Lower lobe of right lung (tissue), 2 donors: ENCODE measurements at regions not wholly inside any gene's neighbourhood (a gene's known extent, or its start where the extent isn't known, plus 50 kb on each side); places are given as distances from the start of the nearest gene placed in this dataset.

Experiments
- ATAC-seq, 2 donors: fragments of 200-7000 bp; cut with Tn5 transposase; one replicate each; pipeline ENCODE4 v1.9.1; 2020 to 2022; ENCODE audit warnings: mild to moderate bottlenecking in 2 of 2, moderate library complexity in 2 of 2
- DNase-seq: peaks from one replicate; pipeline ENCODE4 v3.0.0-alpha.2; 2020
- H3K27ac ChIP-seq: fragments of 200-600 bp; one replicate; pipeline ENCODE4 v1.8.0; 2022
- H3K27me3 ChIP-seq: fragments of 200-600 bp; one replicate; pipeline ENCODE4 v1.8.0; 2022; ENCODE audit warnings: low read depth
- H3K36me3 ChIP-seq: fragments of 200-600 bp; one replicate; pipeline ENCODE4 v1.8.0; 2022; ENCODE audit warnings: mild to moderate bottlenecking
- H3K4me1 ChIP-seq: fragments of 200-600 bp; one replicate; pipeline ENCODE4 v1.8.0; 2022
- H3K4me3 ChIP-seq: fragments of 200-600 bp; one replicate; pipeline ENCODE4 v1.8.0; 2022; ENCODE audit warnings: mild to moderate bottlenecking
- H3K9me3 ChIP-seq: fragments of 200-600 bp; one replicate; pipeline ENCODE4 v1.8.0; 2022
- CTCF ChIP-seq: fragments of 200-600 bp; IDR thresholded peaks from one replicate; pipeline ENCODE4 v1.8.0; 2022; ENCODE audit warnings: antibody characterized with exemption, mild to moderate bottlenecking
- intact Hi-C: fragments of 100-400 bp; cut with DNase I; formaldehyde crosslinking; loops from one replicate; pipeline ENCODE4 v1.11.0; 2022
- donor health status: DM: no; HTN: yes; CAD: no; lungs with severe emphysema.

GRCh38 chr5:63687854-63688516 lies 274.3 kb downstream of the HTR1A start:
- H3K27me3 ChIP-seq, result no peaks in the 10 kb centered on the region
- H3K4me3 ChIP-seq, result no peak overlapping the region
- TF ChIP-seq CTCF, result no peak
- no peaks in the 10 kb centered on the region for H3K36me3 ChIP-seq
- H3K9me3 ChIP-seq, result no peaks in the 10 kb centered on the region
- DNase-seq, result no peak
- no peaks in the 10 kb centered on the region for H3K4me1 ChIP-seq
- intact Hi-C loops, result no loop called here
- no peak for ATAC-seq
- no peak overlapping the region for H3K27ac ChIP-seq

- DNase-seq (no peak), ATAC-seq (no peak)
- no peaks in the 10 kb centered on the region for H3K36me3 ChIP-seq
- no peak overlapping the region for H3K4me3 ChIP-seq
- H3K27me3 ChIP-seq, result no peaks in the 10 kb centered on the region
- no peak for TF ChIP-seq CTCF
- H3K4me1 ChIP-seq, result no peaks in the 10 kb centered on the region
- no peak overlapping the region for H3K27ac ChIP-seq
- intact Hi-C loops, result no loop called here
- H3K9me3 ChIP-seq, result no peaks in the 10 kb centered on the region
These were observed 275.3 kb downstream of the HTR1A start for GRCh38 chr5:63686938-63687337.

- ATAC-seq, result no peak
- intact Hi-C loops, result no loop called here
- Histone ChIP-seq H3K4me3 (no peak overlapping the region), H3K4me1 (no peaks in the 10 kb centered on the region), H3K27ac (no peak overlapping the region), H3K27me3 (no peaks in the 10 kb centered on the region), H3K36me3 (no peaks in the 10 kb centered on the region), H3K9me3 (no peaks in the 10 kb centered on the region)
- TF ChIP-seq CTCF, result no peak
- no peak for DNase-seq
These were observed 276.1 kb downstream of the HTR1A start for GRCh38 chr5:63686181-63686580.

- Histone ChIP-seq H3K27me3 (no peaks in the 10 kb centered on the region), H3K4me3 (no peak overlapping the region), H3K36me3 (no peaks in the 10 kb centered on the region), H3K9me3 (no peaks in the 10 kb centered on the region), H3K27ac (no peak overlapping the region), H3K4me1 (no peaks in the 10 kb centered on the region)
- TF ChIP-seq CTCF, result no peak
- ATAC-seq, result no peak
- DNase-seq, result no peak
- intact Hi-C loops, result no loop called here
These were observed 276.8 kb downstream of the HTR1A start for GRCh38 chr5:63685454-63685853.

GRCh38 chr5:63674881-63675280 lies 287.4 kb downstream of the HTR1A start:
- DNase-seq (no peak), ATAC-seq (no peak)
- intact Hi-C loops, result no loop called here
- Histone ChIP-seq H3K4me3 (no peak overlapping the region), H3K27ac (no peak overlapping the region), H3K36me3 (no peaks in the 10 kb centered on the region), H3K9me3 (peaks cover 4% of the 10 kb centered on the region), H3K4me1 (no peaks in the 10 kb centered on the region), H3K27me3 (no peaks in the 10 kb centered on the region)
- no peak for TF ChIP-seq CTCF
